Sigmoid colon (tissue), 6 donors: ENCODE measurements at regions not wholly inside any gene's neighbourhood (a gene's known extent, or its start where the extent isn't known, plus 50 kb on each side); places are given as distances from the start of the nearest gene placed in this dataset.

Experiments
- DNase-seq: peaks from one replicate; pipeline ENCODE4 v3.0.0-alpha.2; 2019
- H3K27ac ChIP-seq, 4 donors: fragments of 200-600 bp; sonication (generic); one replicate each; pipeline ENCODE4 v1.5.1; 2016 to 2019; ENCODE audit warnings: mild to moderate bottlenecking in 1 of 4
- H3K27me3 ChIP-seq, 3 donors: fragments of 200-600 bp; sonication (generic); one replicate each; pipeline ENCODE4 v1.5.1; 2019; ENCODE audit warnings: mild to moderate bottlenecking in 1 of 3
- H3K36me3 ChIP-seq, 4 donors: fragments of 200-600 bp; sonication (generic); one replicate each; pipeline ENCODE4 v1.5.1; 2016 to 2019
- H3K4me1 ChIP-seq, 4 donors: fragments of 200-600 bp; sonication (generic); one replicate each; pipeline ENCODE4 v1.5.1; 2017 to 2019
- H3K4me3 ChIP-seq, 4 donors: fragments of 200-600 bp; sonication (generic); one replicate each; pipeline ENCODE4 v1.5.1; 2017 to 2019; ENCODE audit warnings: mild to moderate bottlenecking in 2 of 4, moderate library complexity in 1 of 4
- H3K9me3 ChIP-seq, 4 donors: fragments of 200-600 bp in 3 of 4; sonication (generic) in 3 of 4; one replicate each; pipeline versions ENCODE4 v1.5.1 to v1.6.1; 2013 to 2019
- EP300 ChIP-seq, 4 donors: sonication (generic); formaldehyde crosslinking; IDR thresholded peaks; one replicate each; pipeline ENCODE4 v1.6.1; 2017; ENCODE audit warnings: antibody characterized with exemption in 4 of 4
- POLR2A ChIP-seq, 2 donors: fragments of 450-650 bp; IDR thresholded peaks; one replicate each; pipeline ENCODE4 v1.6.1; 2016; ENCODE audit warnings: antibody characterized with exemption in 2 of 2, mild to moderate bottlenecking in 2 of 2, moderate library complexity in 2 of 2
- POLR2AphosphoS5 ChIP-seq, 4 donors: sonication (generic); formaldehyde crosslinking; IDR thresholded peaks; one replicate each; pipeline ENCODE4 v1.6.1; 2017; ENCODE audit warnings: antibody characterized with exemption in 4 of 4
- WGBS, 2 donors: extraction: QIAGEN DNeasy Blood & Tissue Kit; methylation state at CpG; one replicate each; pipeline ENCODE4 v1.1.7; 2013; 5-methylcytosine and 5-hydroxymethylcytosine counted together
- intact Hi-C: fragments of 100-400 bp; cut with DNase I; formaldehyde crosslinking; loops from one replicate; pipeline ENCODE4 v1.15.1; 2023
- TF ChIP-seq, protein P1 (sequence below), 4 experiments: fragments of 450-650 bp in 3 of 4; fragments of 200-600 bp in 1 of 4; IDR thresholded peaks; one replicate each; pipeline ENCODE4 v1.5.1; 2016 to 2019; ENCODE audit warnings: antibody characterized with exemption in 4 of 4, mild to moderate bottlenecking in 3 of 4, moderate library complexity in 2 of 4
- donor health status: healthy with polysubstance abuse.
- donor health status: healthy.

DNA sequence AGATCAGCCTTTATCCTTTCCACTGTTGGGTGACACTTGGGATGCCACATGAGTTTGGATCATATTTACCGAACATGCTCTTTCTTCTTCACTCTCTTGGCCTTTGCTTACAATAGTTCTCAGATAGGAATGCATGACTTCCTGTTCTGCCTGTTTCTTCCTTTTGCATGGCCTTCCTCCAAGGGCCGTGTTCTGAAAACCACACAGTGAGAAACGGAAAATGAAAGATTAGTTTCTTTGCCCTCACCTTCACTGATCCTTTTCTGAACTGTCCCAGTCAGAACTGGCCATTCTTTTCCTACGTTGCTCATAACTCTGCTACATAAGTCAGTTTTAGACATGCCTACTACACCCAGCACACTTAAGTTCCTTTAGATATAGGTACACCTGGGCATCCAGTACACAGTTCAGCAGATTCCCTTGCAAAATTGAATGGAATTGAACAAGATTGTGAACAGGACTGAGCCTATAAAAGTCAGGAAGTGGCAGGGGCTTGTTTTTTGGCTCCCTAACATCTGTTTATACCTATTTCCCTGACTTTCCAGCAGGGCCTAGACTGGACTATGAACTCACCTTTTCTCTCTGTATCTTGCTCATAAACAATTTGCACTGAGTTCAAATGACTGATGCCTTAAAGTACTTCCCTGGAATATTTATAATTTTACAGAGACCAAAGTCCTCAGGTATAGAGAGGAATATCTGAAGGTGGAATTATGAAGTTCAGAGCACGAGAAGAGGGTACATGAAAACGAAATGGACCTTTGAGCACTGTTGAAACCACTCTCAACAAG, 186.4 kb upstream of the ST6GAL2 start:
- TF ChIP-seq EP300 (IDR thresholded peaks at IDR 0.05) (no peak), POLR2AphosphoS5 (IDR thresholded peaks at IDR 0.05) (no peak), POLR2A (IDR thresholded peaks at IDR 0.05) (no peak)
- TF ChIP-seq, protein P1, sequence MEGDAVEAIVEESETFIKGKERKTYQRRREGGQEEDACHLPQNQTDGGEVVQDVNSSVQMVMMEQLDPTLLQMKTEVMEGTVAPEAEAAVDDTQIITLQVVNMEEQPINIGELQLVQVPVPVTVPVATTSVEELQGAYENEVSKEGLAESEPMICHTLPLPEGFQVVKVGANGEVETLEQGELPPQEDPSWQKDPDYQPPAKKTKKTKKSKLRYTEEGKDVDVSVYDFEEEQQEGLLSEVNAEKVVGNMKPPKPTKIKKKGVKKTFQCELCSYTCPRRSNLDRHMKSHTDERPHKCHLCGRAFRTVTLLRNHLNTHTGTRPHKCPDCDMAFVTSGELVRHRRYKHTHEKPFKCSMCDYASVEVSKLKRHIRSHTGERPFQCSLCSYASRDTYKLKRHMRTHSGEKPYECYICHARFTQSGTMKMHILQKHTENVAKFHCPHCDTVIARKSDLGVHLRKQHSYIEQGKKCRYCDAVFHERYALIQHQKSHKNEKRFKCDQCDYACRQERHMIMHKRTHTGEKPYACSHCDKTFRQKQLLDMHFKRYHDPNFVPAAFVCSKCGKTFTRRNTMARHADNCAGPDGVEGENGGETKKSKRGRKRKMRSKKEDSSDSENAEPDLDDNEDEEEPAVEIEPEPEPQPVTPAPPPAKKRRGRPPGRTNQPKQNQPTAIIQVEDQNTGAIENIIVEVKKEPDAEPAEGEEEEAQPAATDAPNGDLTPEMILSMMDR (IDR thresholded peaks at IDR 0.05): no peak
- Histone ChIP-seq H3K27me3 (no peaks in the 10 kb centered on the region), H3K9me3 (no peaks in the 10 kb centered on the region), H3K4me1 (peaks cover 0 to 10% (median 0%) of the 10 kb centered on the region in 4 donors), H3K36me3 (no peaks in the 10 kb centered on the region), H3K4me3 (no peak overlapping the region), H3K27ac (no peak overlapping the region)
- 37 to 41% methylated on average over 6 of the region's 6 CpGs for WGBS, 2 donors
- no peak for DNase-seq
- intact Hi-C loops: no loop called here

DNA sequence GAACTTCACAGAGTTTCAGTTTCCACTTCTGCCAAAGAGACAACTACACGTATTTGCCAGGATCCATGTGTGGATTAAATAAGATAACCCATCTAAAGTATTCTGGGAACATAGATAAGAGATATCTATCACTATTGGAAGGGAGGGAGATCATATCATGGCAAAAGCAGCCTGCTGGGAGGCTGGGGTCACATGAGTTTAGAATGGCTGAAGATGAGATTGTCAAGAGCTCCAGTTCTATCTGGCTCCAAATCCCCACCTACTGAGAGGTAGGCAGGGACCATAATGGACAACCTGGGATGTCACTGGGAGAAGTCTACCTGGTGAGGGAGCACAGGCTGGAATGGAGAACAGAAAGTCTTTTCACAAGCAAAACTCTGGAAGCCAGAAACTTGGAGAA, 192.6 kb upstream of the ST6GAL2 start:
- H3K9me3 ChIP-seq: no peaks in the 10 kb centered on the region
- no peaks in the 10 kb centered on the region for H3K4me1 ChIP-seq
- no peak overlapping the region for H3K27ac ChIP-seq
- no peaks in the 10 kb centered on the region for H3K36me3 ChIP-seq
- no peaks in the 10 kb centered on the region for H3K27me3 ChIP-seq
- no peak overlapping the region for H3K4me3 ChIP-seq
- DNase-seq: no peak
- WGBS, 2 donors: 79 to 86% methylated on average over 1 of the region's 1 CpG
- intact Hi-C loops: no loop called here
- no peak for TF ChIP-seq POLR2AphosphoS5 (IDR thresholded peaks at IDR 0.05)
- TF ChIP-seq EP300 (IDR thresholded peaks at IDR 0.05): no peak
- TF ChIP-seq POLR2A (IDR thresholded peaks at IDR 0.05): no peak
- TF ChIP-seq, protein P1 (IDR thresholded peaks at IDR 0.05): no peak

DNA sequence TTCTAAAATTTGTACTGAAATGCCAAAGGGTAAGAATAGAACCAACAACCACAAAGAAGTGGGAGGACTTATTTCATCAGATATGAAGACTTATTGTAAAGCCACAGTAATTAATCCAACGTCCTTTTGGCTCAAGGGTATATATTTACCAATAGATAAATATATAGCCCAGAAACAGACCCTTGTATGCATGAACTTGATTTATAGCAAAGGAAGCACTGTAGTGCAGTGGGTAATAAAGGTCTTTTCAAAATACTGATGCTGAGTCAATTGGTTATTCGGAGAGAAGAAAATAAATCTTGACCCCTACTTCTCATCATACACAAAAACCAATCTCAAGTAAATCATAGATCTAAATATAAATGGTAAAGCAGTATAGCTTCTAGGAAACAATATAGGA, 200.5 kb upstream of the ST6GAL2 start:
- no peaks in the 10 kb centered on the region for H3K9me3 ChIP-seq
- H3K4me1 ChIP-seq: no peaks in the 10 kb centered on the region
- TF ChIP-seq POLR2A (IDR thresholded peaks at IDR 0.05) (no peak), POLR2AphosphoS5 (IDR thresholded peaks at IDR 0.05) (no peak), EP300 (IDR thresholded peaks at IDR 0.05) (no peak)
- TF ChIP-seq, protein P1 (IDR thresholded peaks at IDR 0.05): no peak
- intact Hi-C loops: no loop called here
- no peak overlapping the region for H3K4me3 ChIP-seq
- H3K27ac ChIP-seq: no peak overlapping the region
- no peaks in the 10 kb centered on the region for H3K27me3 ChIP-seq
- no peaks in the 10 kb centered on the region for H3K36me3 ChIP-seq
- no peak for DNase-seq
- WGBS, 2 donors: 73 to 74% methylated on average over 2 of the region's 2 CpGs

DNA sequence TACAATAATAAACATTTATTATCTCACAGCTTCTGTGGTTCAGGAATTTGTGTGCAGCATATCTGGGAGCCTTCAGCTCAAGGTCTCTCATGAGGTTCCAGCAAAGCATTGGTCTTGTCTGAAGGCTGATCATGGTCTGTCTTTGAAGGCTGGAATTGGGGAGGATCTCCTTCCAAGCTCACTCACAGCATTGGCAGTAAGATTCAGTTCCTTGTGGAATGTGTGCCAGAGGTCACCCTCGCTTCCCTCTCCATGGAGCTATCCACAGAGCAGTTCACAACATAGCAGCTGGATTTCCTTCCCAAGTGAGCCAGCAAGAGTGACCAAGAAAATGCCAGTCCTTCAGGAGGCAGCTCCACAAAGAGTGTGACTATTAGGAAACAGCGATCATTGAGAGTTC, 202.2 kb upstream of the ST6GAL2 start:
- Histone ChIP-seq H3K4me3 (no peak overlapping the region), H3K4me1 (no peaks in the 10 kb centered on the region), H3K27me3 (no peaks in the 10 kb centered on the region), H3K36me3 (no peaks in the 10 kb centered on the region), H3K9me3 (no peaks in the 10 kb centered on the region), H3K27ac (no peak overlapping the region)
- DNase-seq: no peak
- TF ChIP-seq POLR2AphosphoS5 (IDR thresholded peaks at IDR 0.05) (no peak), POLR2A (IDR thresholded peaks at IDR 0.05) (no peak), EP300 (IDR thresholded peaks at IDR 0.05) (no peak)
- TF ChIP-seq, protein P1 (IDR thresholded peaks at IDR 0.05): no peak
- intact Hi-C loops: no loop called here
- 66 to 83% methylated on average over 2 of the region's 2 CpGs for WGBS, 2 donors
